MM.1S (cell line): ENCODE measurements at regions not wholly inside any gene's neighbourhood (a gene's known extent, or its start where the extent isn't known, plus 50 kb on each side); places are given as distances from the start of the nearest gene placed in this dataset.

Source experiments
- DNase-seq: peaks from one replicate; pipeline ENCODE4 v3.0.0-alpha.2; 2015
- H2AFZ ChIP-seq: fragments of 300-600 bp; sonication (generic); 2 replicates; pipeline ENCODE4 v1.6.0; 2016; ENCODE audit warnings: antibody characterized with exemption, low read length
- H3F3A ChIP-seq: fragments of 300-600 bp; sonication (generic); 2 replicates; pipeline ENCODE4 v1.6.1; 2016; ENCODE audit warnings: mild to moderate bottlenecking, antibody characterized with exemption, low read length, moderate library complexity, mixed read lengths; ENCODE audit not compliant: insufficient read depth
- H3K27ac ChIP-seq: fragments of 300-600 bp; sonication (generic); 2 replicates; pipeline ENCODE4 v1.5.1; 2016; ENCODE audit warnings: mild to moderate bottlenecking, low read length
- H3K27me3 ChIP-seq: fragments of 300-600 bp; sonication (generic); replicated peaks from 2 replicates; pipeline ENCODE4 v1.6.0; 2016; ENCODE audit warnings: low read length; ENCODE audit not compliant: insufficient read depth
- H3K36me3 ChIP-seq: fragments of 300-600 bp; sonication (generic); replicated peaks from 2 replicates; pipeline ENCODE4 v1.6.1; 2016; ENCODE audit warnings: mild to moderate bottlenecking, low read length, mixed read lengths; ENCODE audit not compliant: insufficient read depth
- H3K4me1 ChIP-seq: fragments of 300-600 bp; sonication (generic); 2 replicates; pipeline ENCODE4 v1.6.1; 2016; ENCODE audit warnings: low read length, mixed read lengths
- H3K4me2 ChIP-seq: fragments of 300-600 bp; sonication (generic); 2 replicates; pipeline ENCODE4 v1.6.0; 2016; ENCODE audit warnings: low read depth, low read length
- H3K4me3 ChIP-seq: fragments of 300-600 bp; sonication (generic); 2 replicates; pipeline ENCODE4 v1.5.1; 2016; ENCODE audit warnings: low read length, mixed read lengths
- H3K79me2 ChIP-seq: fragments of 300-600 bp; sonication (generic); 2 replicates; pipeline ENCODE4 v1.6.1; 2016; ENCODE audit warnings: mixed run types, low read length, mixed read lengths
- H3K9ac ChIP-seq: fragments of 300-600 bp; sonication (generic); 2 replicates; pipeline ENCODE4 v1.6.1; 2016; ENCODE audit warnings: low read length, mixed read lengths
- H3K9me2 ChIP-seq: fragments of 300-600 bp; sonication (generic); replicated peaks from 2 replicates; pipeline ENCODE4 v1.6.1; 2016; ENCODE audit warnings: mild to moderate bottlenecking, low read length, mixed read lengths; ENCODE audit not compliant: insufficient read depth
- H3K9me3 ChIP-seq: fragments of 300-600 bp; sonication (generic); replicated peaks from 2 replicates; pipeline ENCODE4 v1.6.1; 2016; ENCODE audit warnings: mild to moderate bottlenecking, low read length, mixed read lengths; ENCODE audit not compliant: insufficient read depth
- H4K20me1 ChIP-seq: fragments of 300-600 bp; sonication (generic); 2 replicates; pipeline ENCODE4 v1.6.1; 2016; ENCODE audit warnings: mild to moderate bottlenecking, low read length, moderate library complexity, mixed read lengths; ENCODE audit not compliant: insufficient read depth
- EZH2 ChIP-seq: fragments of 300-600 bp; sonication (generic); optimal IDR thresholded peaks from 2 replicates; pipeline ENCODE3; 2017; ENCODE audit warnings: low read depth, mild to moderate bottlenecking, antibody characterized with exemption, low read length, mixed read lengths
- EZH2phosphoT487 ChIP-seq: fragments of 300-600 bp; sonication (generic); IDR thresholded peaks from 2 replicates; pipeline ENCODE4 v1.6.1; 2018; ENCODE audit warnings: antibody characterized with exemption, low read length
- TF ChIP-seq, protein P1 (sequence below): fragments of 300-600 bp; sonication (generic); IDR thresholded peaks from 2 replicates; pipeline ENCODE4 v1.5.1; 2016; ENCODE audit warnings: antibody characterized with exemption, low read length, mixed read lengths

GRCh38 chr2:147031897-147032296 lies 812.9 kb upstream of the ACVR2A start:
- Histone ChIP-seq H3K27me3 (no peaks in the 10 kb centered on the region), H3K4me2 (no peak overlapping the region), H3F3A (no peaks in the 10 kb centered on the region), H3K4me1 (no peaks in the 10 kb centered on the region), H3K9me2 (no peaks in the 10 kb centered on the region), H3K27ac (no peak overlapping the region), H3K4me3 (no peak overlapping the region), H2AFZ (no peak overlapping the region), H3K36me3 (no peaks in the 10 kb centered on the region), H4K20me1 (no peaks in the 10 kb centered on the region), H3K9ac (no peak overlapping the region), H3K79me2 (no peaks in the 10 kb centered on the region), H3K9me3 (no peaks in the 10 kb centered on the region)
- TF ChIP-seq EZH2phosphoT487 (no peak), EZH2 (no peak)
- TF ChIP-seq, protein P1, sequence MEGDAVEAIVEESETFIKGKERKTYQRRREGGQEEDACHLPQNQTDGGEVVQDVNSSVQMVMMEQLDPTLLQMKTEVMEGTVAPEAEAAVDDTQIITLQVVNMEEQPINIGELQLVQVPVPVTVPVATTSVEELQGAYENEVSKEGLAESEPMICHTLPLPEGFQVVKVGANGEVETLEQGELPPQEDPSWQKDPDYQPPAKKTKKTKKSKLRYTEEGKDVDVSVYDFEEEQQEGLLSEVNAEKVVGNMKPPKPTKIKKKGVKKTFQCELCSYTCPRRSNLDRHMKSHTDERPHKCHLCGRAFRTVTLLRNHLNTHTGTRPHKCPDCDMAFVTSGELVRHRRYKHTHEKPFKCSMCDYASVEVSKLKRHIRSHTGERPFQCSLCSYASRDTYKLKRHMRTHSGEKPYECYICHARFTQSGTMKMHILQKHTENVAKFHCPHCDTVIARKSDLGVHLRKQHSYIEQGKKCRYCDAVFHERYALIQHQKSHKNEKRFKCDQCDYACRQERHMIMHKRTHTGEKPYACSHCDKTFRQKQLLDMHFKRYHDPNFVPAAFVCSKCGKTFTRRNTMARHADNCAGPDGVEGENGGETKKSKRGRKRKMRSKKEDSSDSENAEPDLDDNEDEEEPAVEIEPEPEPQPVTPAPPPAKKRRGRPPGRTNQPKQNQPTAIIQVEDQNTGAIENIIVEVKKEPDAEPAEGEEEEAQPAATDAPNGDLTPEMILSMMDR, result no peak
- DNase-seq, result no peak

DNA sequence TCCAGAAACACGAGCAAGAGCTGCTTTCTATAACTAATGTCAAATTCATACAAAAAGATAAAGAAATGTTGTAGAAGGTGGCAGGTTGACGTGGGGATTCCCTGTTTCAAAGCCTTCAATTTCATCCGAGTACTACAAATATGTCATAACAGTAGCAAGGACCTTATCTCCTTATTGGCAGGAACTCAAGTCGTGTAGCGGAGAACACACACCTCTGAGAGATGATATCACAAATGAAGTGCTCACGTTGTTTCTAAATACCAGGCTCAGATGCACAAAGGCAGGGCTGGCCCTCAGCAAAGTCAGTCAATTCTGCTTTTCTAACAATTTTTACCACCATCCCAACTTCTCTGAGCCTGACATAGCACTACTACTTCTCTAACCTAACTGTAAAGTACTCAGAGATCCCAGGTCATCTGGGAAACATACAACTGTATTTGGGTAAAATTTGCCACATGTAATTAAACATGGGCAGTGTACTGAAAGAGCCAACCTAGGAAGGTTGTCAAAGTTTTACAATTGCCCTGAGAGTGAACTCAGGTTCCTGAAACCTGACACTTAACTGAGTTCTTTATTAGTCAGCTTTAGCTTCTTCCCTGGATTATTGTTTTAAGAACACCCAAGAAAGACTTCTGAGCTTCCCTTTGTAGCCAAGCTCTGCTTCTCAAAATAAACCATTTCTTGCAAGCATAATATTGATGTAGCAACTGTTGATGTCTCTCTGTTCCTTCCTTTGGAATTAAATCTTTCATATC lies 813.7 kb upstream of the ACVR2A start:
- no peak for TF ChIP-seq EZH2phosphoT487
- H3K27ac ChIP-seq, result no peak overlapping the region
- H2AFZ ChIP-seq, result no peak overlapping the region
- H3K9me3 ChIP-seq, result no peaks in the 10 kb centered on the region
- H3K36me3 ChIP-seq, result no peaks in the 10 kb centered on the region
- H3K9me2 ChIP-seq, result no peaks in the 10 kb centered on the region
- no peak overlapping the region for H3K9ac ChIP-seq
- no peaks in the 10 kb centered on the region for H3K4me1 ChIP-seq
- no peak overlapping the region for H3K4me3 ChIP-seq
- H3F3A ChIP-seq, result no peaks in the 10 kb centered on the region
- no peaks in the 10 kb centered on the region for H3K27me3 ChIP-seq
- H3K79me2 ChIP-seq, result no peaks in the 10 kb centered on the region
- H4K20me1 ChIP-seq, result no peaks in the 10 kb centered on the region
- DNase-seq, result no peak
- no peak overlapping the region for H3K4me2 ChIP-seq

DNA sequence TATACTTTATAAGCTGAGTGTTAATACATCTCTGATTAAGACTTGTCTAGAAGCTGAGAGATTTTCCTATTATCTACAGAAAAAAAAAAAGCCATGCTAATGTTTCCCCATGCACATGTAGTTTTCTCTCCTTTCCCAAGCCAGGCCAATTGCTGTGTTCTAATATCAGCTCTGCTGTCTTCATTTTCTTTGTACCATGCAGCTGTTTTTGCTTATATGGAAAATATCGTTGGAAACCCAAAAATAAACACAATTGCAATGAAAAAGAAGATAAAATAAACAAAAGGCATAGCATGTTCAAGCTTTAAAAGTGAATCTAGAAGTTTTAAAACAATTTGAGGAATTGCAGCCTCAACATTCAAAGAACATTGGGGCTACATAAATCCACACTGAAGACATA lies 817.4 kb upstream of the ACVR2A start:
- no peaks in the 10 kb centered on the region for H3K36me3 ChIP-seq
- DNase-seq, result no peak
- H3K27ac ChIP-seq, result no peak overlapping the region
- H3K9ac ChIP-seq, result no peak overlapping the region
- no peaks in the 10 kb centered on the region for H4K20me1 ChIP-seq
- H3K4me2 ChIP-seq, result no peak overlapping the region
- H2AFZ ChIP-seq, result no peak overlapping the region
- H3K9me2 ChIP-seq, result no peaks in the 10 kb centered on the region
- no peaks in the 10 kb centered on the region for H3K4me1 ChIP-seq
- no peaks in the 10 kb centered on the region for H3K79me2 ChIP-seq
- H3F3A ChIP-seq, result no peaks in the 10 kb centered on the region
- no peaks in the 10 kb centered on the region for H3K27me3 ChIP-seq
- no peak overlapping the region for H3K4me3 ChIP-seq
- H3K9me3 ChIP-seq, result no peaks in the 10 kb centered on the region
- no peak for TF ChIP-seq EZH2phosphoT487
- no peak for TF ChIP-seq EZH2
- TF ChIP-seq, protein P1, result no peak

DNA sequence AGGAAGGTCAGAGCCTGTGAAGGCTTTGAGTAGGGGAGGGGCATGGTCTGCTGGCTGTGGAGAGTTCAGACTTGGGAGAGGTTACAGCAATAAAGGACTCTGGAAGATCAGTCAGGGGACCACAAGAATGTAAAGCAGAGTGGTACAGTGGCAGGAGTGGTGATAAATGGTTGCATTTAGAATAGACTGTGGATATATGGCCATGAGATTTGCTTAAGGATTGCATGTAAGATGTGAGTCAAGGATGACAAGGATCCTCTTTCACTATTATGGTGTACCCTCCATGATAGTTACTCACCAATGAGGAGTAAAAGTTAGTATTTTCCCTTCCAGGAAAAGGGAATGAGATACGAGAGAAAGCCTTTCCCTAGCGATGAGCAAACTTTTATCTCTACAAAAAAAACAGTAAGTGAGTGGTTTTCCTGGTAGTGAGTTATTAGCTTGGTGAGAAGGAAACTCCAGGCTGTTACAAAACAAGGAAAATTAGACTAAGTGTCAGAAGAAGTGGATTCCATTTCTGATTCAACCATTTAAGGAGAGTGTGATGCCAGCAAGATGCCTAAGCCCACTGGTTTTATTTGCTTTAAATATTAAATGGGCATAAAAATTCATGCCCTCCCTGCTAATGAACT lies 818.0 kb upstream of the ACVR2A start:
- H4K20me1 ChIP-seq, result no peaks in the 10 kb centered on the region
- no peak overlapping the region for H3K9ac ChIP-seq
- H3K4me1 ChIP-seq, result no peaks in the 10 kb centered on the region
- no peak overlapping the region for H3K27ac ChIP-seq
- no peaks in the 10 kb centered on the region for H3F3A ChIP-seq
- TF ChIP-seq EZH2phosphoT487 (no peak), EZH2 (no peak)
- TF ChIP-seq, protein P1, result no peak
- H3K4me3 ChIP-seq, result no peak overlapping the region
- DNase-seq, result no peak
- H3K4me2 ChIP-seq, result no peak overlapping the region
- no peaks in the 10 kb centered on the region for H3K9me3 ChIP-seq
- no peak overlapping the region for H2AFZ ChIP-seq
- no peaks in the 10 kb centered on the region for H3K79me2 ChIP-seq
- H3K27me3 ChIP-seq, result no peaks in the 10 kb centered on the region
- H3K36me3 ChIP-seq, result no peaks in the 10 kb centered on the region
- no peaks in the 10 kb centered on the region for H3K9me2 ChIP-seq
